ENCODE measurements at regions not wholly inside any gene's neighbourhood (a gene's known extent, or its start where the extent isn't known, plus 50 kb on each side); places are given as distances from the start of the nearest gene placed in this dataset.

- TF ChIP-seq POLR2AphosphoS5 (IDR thresholded peaks at IDR 0.05) (no peak), EP300 (conservative IDR thresholded peaks at IDR 0.05; ENCODE audit: poor library complexity, severe bottlenecking) (no peak), CTCF (IDR thresholded peaks at IDR 0.05; ENCODE audit: poor library complexity, severe bottlenecking) (no peak)
Observed at GRCh38 chr7:153130052-153130451, 370.5 kb downstream of the ACTR3B start.
